Epithelial cell of esophagus (primary cell): ENCODE measurements at regions not wholly inside any gene's neighbourhood (a gene's known extent, or its start where the extent isn't known, plus 50 kb on each side); places are given as distances from the start of the nearest gene placed in this dataset.

Source experiments
- DNase-seq: peaks from one replicate; pipeline ENCODE4 v3.0.0; 2010; ENCODE audit warnings: low read depth
- H3K4me3 ChIP-seq: 2 replicates; pipeline ENCODE4 v1.5.1; 2011; ENCODE audit warnings: mild to moderate bottlenecking, low read length, control low read depth
- CTCF ChIP-seq: IDR thresholded peaks from 2 replicates; pipeline ENCODE4 v1.5.1; 2011; ENCODE audit warnings: low read depth, mild to moderate bottlenecking, low read length, control low read depth, inconsistent platforms; ENCODE audit not compliant: insufficient read depth; ENCODE audit errors: missing control alignments

GRCh38 chrX:2137882-2138281 is 362.9 kb downstream of the DHRSX start:
- H3K4me3 ChIP-seq: no peak overlapping the region
- no peak for DNase-seq
- TF ChIP-seq CTCF: no peak

GRCh38 chrX:2136848-2137247 is 363.9 kb downstream of the DHRSX start:
- no peak overlapping the region for H3K4me3 ChIP-seq
- no peak for TF ChIP-seq CTCF
- DNase-seq: no peak

- no peak for TF ChIP-seq CTCF
- DNase-seq: no peak
- H3K4me3 ChIP-seq: no peak overlapping the region
Measured at GRCh38 chrX:2135421-2135820, 365.4 kb downstream of the DHRSX start.

- no peak for TF ChIP-seq CTCF
- DNase-seq: no peak
- no peak overlapping the region for H3K4me3 ChIP-seq
Measured at GRCh38 chrX:2134782-2135181, 366.0 kb downstream of the DHRSX start.
